BLaER1 treated with 17β-estradiol and CSF1 and Interleukin-3, amounts not matched to agents 10 nM and 100 nM (cell line): ENCODE measurements at regions not wholly inside any gene's neighbourhood (a gene's known extent, or its start where the extent isn't known, plus 50 kb on each side); places are given as distances from the start of the nearest gene placed in this dataset.
"Not testable (repeated sequence)": the region's sequence is repeated elsewhere in the genome, so short reads cannot be mapped to it uniquely, and the experiment has no call there.

Source experiments
- H3K27ac ChIP-seq, 11 experiments: shearing (Covaris generic); formaldehyde crosslinking; 2 replicates each; pipeline ENCODE4 v1.8.1; 2022
- H3K27me3 ChIP-seq, 11 experiments: shearing (Covaris generic); formaldehyde crosslinking; 2 replicates each; pipeline ENCODE4 v1.8.1; 2022
- H3K36me3 ChIP-seq, 11 experiments: shearing (Covaris generic); formaldehyde crosslinking; 2 replicates each; pipeline ENCODE4 v1.8.1; 2022
- H3K4me1 ChIP-seq, 10 experiments: shearing (Covaris generic); formaldehyde crosslinking; 2 replicates each; pipeline ENCODE4 v1.8.1; 2022
- H3K4me2 ChIP-seq, 11 experiments: shearing (Covaris generic); formaldehyde crosslinking; 2 replicates each; pipeline ENCODE4 v1.8.1; 2022
- H3K4me3 ChIP-seq, 10 experiments: shearing (Covaris generic); formaldehyde crosslinking; 2 replicates each; pipeline ENCODE4 v1.8.1; 2022
- H3K9ac ChIP-seq, 11 experiments: shearing (Covaris generic); formaldehyde crosslinking; 2 replicates each; pipeline ENCODE4 v1.8.1; 2022
- H3K9me3 ChIP-seq, 11 experiments: shearing (Covaris generic); formaldehyde crosslinking; replicated peaks in 1 of 11; 2 replicates each; pipeline ENCODE4 v1.8.1; 2022
- H4K20me1 ChIP-seq, 11 experiments: shearing (Covaris generic); formaldehyde crosslinking; 2 replicates each; pipeline ENCODE4 v1.8.1; 2022
- Cebpa-rat ChIP-seq, 11 experiments: shearing (Covaris generic); IDR thresholded peaks; 2 replicates each; pipeline ENCODE4 v1.8.1; 2022

GRCh38 chr6:119669221-119669620 lies 319.7 kb upstream of the MAN1A1 start:
- no peak overlapping the region for H3K4me3 ChIP-seq
- H3K27ac ChIP-seq: 0 out of 22 replicates have a peak overlapping the region, but pooled peaks of 1 of the 11 experiments have one; percentile 26
- peaks cover 0 to 39% (median 2%) of the 10 kb centered on the region in 10 experiments; a peak in 9 of 20 replicates for H3K4me1 ChIP-seq
- peaks cover 4 to 11% (median 6%) of the 10 kb centered on the region in 11 experiments; a peak in 15 of 22 replicates for H3K9me3 ChIP-seq
- H4K20me1 ChIP-seq: no peaks in the 10 kb centered on the region
- H3K27me3 ChIP-seq: no peaks in the 10 kb centered on the region
- no peak overlapping the region for H3K9ac ChIP-seq
- no peak for TF ChIP-seq Cebpa-rat (IDR thresholded peaks at IDR 0.05)
- no peaks in the 10 kb centered on the region for H3K36me3 ChIP-seq
- H3K4me2 ChIP-seq: peak overlapping the region in 5 of 11 experiments; percentile 10 to 66 (median 53); a peak in 6 of 22 replicates

GRCh38 chr6:119665432-119665831 lies 315.9 kb upstream of the MAN1A1 start:
- Histone ChIP-seq H3K9me3 (peaks cover 4 to 11% (median 6%) of the 10 kb centered on the region in 11 experiments; a peak in 15 of 22 replicates), H3K4me1 (peaks cover 0 to 25% (median 2%) of the 10 kb centered on the region in 10 experiments; a peak in 9 of 20 replicates)
- H4K20me1 ChIP-seq, H3K27me3 ChIP-seq, H3K4me2 ChIP-seq, H3K9ac ChIP-seq, H3K4me3 ChIP-seq, H3K36me3 ChIP-seq, H3K27ac ChIP-seq: not testable (repeated sequence)

GRCh38 chr6:119661628-119662027 lies 312.1 kb upstream of the MAN1A1 start:
- Histone ChIP-seq H3K9me3 (peaks cover 4 to 11% (median 6%) of the 10 kb centered on the region in 11 experiments; a peak in 15 of 22 replicates), H3K4me1 (no peaks in the 10 kb centered on the region), H3K36me3 (no peaks in the 10 kb centered on the region), H4K20me1 (no peaks in the 10 kb centered on the region), H3K27ac (no peak overlapping the region), H3K9ac (no peak overlapping the region), H3K4me2 (no peak overlapping the region), H3K4me3 (no peak overlapping the region), H3K27me3 (no peaks in the 10 kb centered on the region)
- TF ChIP-seq Cebpa-rat (IDR thresholded peaks at IDR 0.05): no peak

- H3K4me1 ChIP-seq: no peaks in the 10 kb centered on the region
- no peak overlapping the region for H3K4me2 ChIP-seq
- no peaks in the 10 kb centered on the region for H4K20me1 ChIP-seq
- H3K36me3 ChIP-seq: no peaks in the 10 kb centered on the region
- H3K27me3 ChIP-seq: no peaks in the 10 kb centered on the region
- no peak for TF ChIP-seq Cebpa-rat (IDR thresholded peaks at IDR 0.05)
- no peak overlapping the region for H3K4me3 ChIP-seq
- H3K9me3 ChIP-seq: peaks cover 4 to 10% (median 6%) of the 10 kb centered on the region in 11 experiments; a peak in 15 of 22 replicates
- H3K27ac ChIP-seq: no peak overlapping the region
- H3K9ac ChIP-seq: no peak overlapping the region
These were observed 311.5 kb upstream of the MAN1A1 start for GRCh38 chr6:119661078-119661477.

- H3K27ac ChIP-seq: no peak overlapping the region
- TF ChIP-seq Cebpa-rat (IDR thresholded peaks at IDR 0.05): no peak
- no peaks in the 10 kb centered on the region for H4K20me1 ChIP-seq
- H3K36me3 ChIP-seq: no peaks in the 10 kb centered on the region
- H3K4me2 ChIP-seq: no peak overlapping the region
- no peaks in the 10 kb centered on the region for H3K4me1 ChIP-seq
- H3K4me3 ChIP-seq: no peak overlapping the region
- no peaks in the 10 kb centered on the region for H3K9me3 ChIP-seq
- no peak overlapping the region for H3K9ac ChIP-seq
- H3K27me3 ChIP-seq: no peaks in the 10 kb centered on the region
These were observed 309.4 kb upstream of the MAN1A1 start for GRCh38 chr6:119658917-119659316.

GRCh38 chr6:119655124-119655523 lies 305.6 kb upstream of the MAN1A1 start:
- Histone ChIP-seq H3K27me3 (no peaks in the 10 kb centered on the region), H3K4me2 (no peak overlapping the region), H4K20me1 (no peaks in the 10 kb centered on the region), H3K27ac (no peak overlapping the region), H3K9ac (no peak overlapping the region), H3K4me3 (no peak overlapping the region), H3K36me3 (no peaks in the 10 kb centered on the region), H3K4me1 (no peaks in the 10 kb centered on the region), H3K9me3 (no peaks in the 10 kb centered on the region; a peak in 1 of 22 replicates)
- no peak for TF ChIP-seq Cebpa-rat (IDR thresholded peaks at IDR 0.05)

- Histone ChIP-seq H3K27me3 (no peaks in the 10 kb centered on the region), H3K9ac (no peak overlapping the region), H3K9me3 (no peaks in the 10 kb centered on the region; a peak in 1 of 22 replicates), H3K4me3 (no peak overlapping the region), H3K36me3 (no peaks in the 10 kb centered on the region), H3K27ac (no peak overlapping the region), H3K4me2 (no peak overlapping the region), H3K4me1 (no peaks in the 10 kb centered on the region), H4K20me1 (no peaks in the 10 kb centered on the region)
- no peak for TF ChIP-seq Cebpa-rat (IDR thresholded peaks at IDR 0.05)
These were observed 303.8 kb upstream of the MAN1A1 start for GRCh38 chr6:119653329-119653728.

GRCh38 chr6:119649531-119649930 lies 300.0 kb upstream of the MAN1A1 start:
- Histone ChIP-seq H3K9me3 (no peaks in the 10 kb centered on the region; a peak in 1 of 22 replicates), H3K27ac (no peak overlapping the region), H3K4me3 (no peak overlapping the region), H3K4me2 (no peak overlapping the region), H4K20me1 (no peaks in the 10 kb centered on the region), H3K36me3 (no peaks in the 10 kb centered on the region), H3K27me3 (no peaks in the 10 kb centered on the region), H3K4me1 (no peaks in the 10 kb centered on the region), H3K9ac (no peak overlapping the region)
- no peak for TF ChIP-seq Cebpa-rat (IDR thresholded peaks at IDR 0.05)

- no peaks in the 10 kb centered on the region for H4K20me1 ChIP-seq
- H3K4me1 ChIP-seq: no peaks in the 10 kb centered on the region
- no peaks in the 10 kb centered on the region for H3K27me3 ChIP-seq
- no peak overlapping the region for H3K9ac ChIP-seq
- H3K9me3 ChIP-seq: no peaks in the 10 kb centered on the region; a peak in 1 of 22 replicates
- no peak overlapping the region for H3K4me2 ChIP-seq
- no peak overlapping the region for H3K27ac ChIP-seq
- TF ChIP-seq Cebpa-rat (IDR thresholded peaks at IDR 0.05): no peak
- no peaks in the 10 kb centered on the region for H3K36me3 ChIP-seq
- H3K4me3 ChIP-seq: no peak overlapping the region
These were observed 297.7 kb upstream of the MAN1A1 start for GRCh38 chr6:119647309-119647708.

GRCh38 chr6:119643876-119644275 lies 294.3 kb upstream of the MAN1A1 start:
- Histone ChIP-seq H4K20me1 (no peaks in the 10 kb centered on the region), H3K4me3 (no peak overlapping the region), H3K36me3 (no peaks in the 10 kb centered on the region), H3K27ac (no peak overlapping the region), H3K9ac (no peak overlapping the region), H3K27me3 (no peaks in the 10 kb centered on the region), H3K4me1 (no peaks in the 10 kb centered on the region), H3K4me2 (no peak overlapping the region), H3K9me3 (no peaks in the 10 kb centered on the region)
- TF ChIP-seq Cebpa-rat (IDR thresholded peaks at IDR 0.05): no peak
